NCI-H69 (cell line): ENCODE measurements at regions not wholly inside any gene's neighbourhood (a gene's known extent, or its start where the extent isn't known, plus 50 kb on each side); places are given as distances from the start of the nearest gene placed in this dataset.
"Not testable (repeated sequence)": the region's sequence is repeated elsewhere in the genome, so short reads cannot be mapped to it uniquely, and the experiment has no call there.

ENCODE experiments used
- DNase-seq: peaks from one replicate; lab custom pipeline; 2025; lab: John Stamatoyannopoulos, UW

GRCh38 chr22:48425641-48426040, 1402.0 kb downstream of the BRD1 start:
- no peak for DNase-seq

GRCh38 chr22:48425091-48425506, 1402.6 kb downstream of the BRD1 start:
- no peak for DNase-seq

- no peak for DNase-seq
Observed at GRCh38 chr22:48424661-48425060, 1403.0 kb downstream of the BRD1 start.

- DNase-seq: no peak
Observed at GRCh38 chr22:48424201-48424627, 1403.5 kb downstream of the BRD1 start.

GRCh38 chr22:48423481-48423911, 1404.2 kb downstream of the BRD1 start:
- peak; percentile 5 for DNase-seq

- no peak for DNase-seq
Observed at GRCh38 chr22:48422900-48423480, 1404.7 kb downstream of the BRD1 start.

GRCh38 chr22:48418831-48419230, 1408.8 kb downstream of the BRD1 start:
- DNase-seq: no peak

- no peak for DNase-seq
Observed at GRCh38 chr22:48417225-48418070, 1410.2 kb downstream of the BRD1 start.

GRCh38 chr22:48416396-48417224, 1411.1 kb downstream of the BRD1 start:
- no peak for DNase-seq

- no peak for DNase-seq
Observed at GRCh38 chr22:48415520-48415919, 1412.2 kb downstream of the BRD1 start.

- DNase-seq: no peak
Observed at GRCh38 chr22:48414651-48415050, 1413.0 kb downstream of the BRD1 start.

- not testable (repeated sequence) for DNase-seq
Observed at GRCh38 chr22:48412931-48413330, 1414.7 kb downstream of the BRD1 start.

GRCh38 chr22:48410536-48410935, 1417.1 kb downstream of the BRD1 start:
- no peak for DNase-seq

- DNase-seq: no peak
Observed at GRCh38 chr22:48407256-48407955, 1420.3 kb downstream of the BRD1 start.

GRCh38 chr22:48406161-48406560, 1421.5 kb downstream of the BRD1 start:
- no peak for DNase-seq

GRCh38 chr22:48405741-48406140, 1421.9 kb downstream of the BRD1 start:
- no peak for DNase-seq

GRCh38 chr22:48404801-48405447, 1422.7 kb downstream of the BRD1 start:
- no peak for DNase-seq

- DNase-seq: no peak
Observed at GRCh38 chr22:48403521-48404403, 1423.9 kb downstream of the BRD1 start.

- DNase-seq: no peak
Observed at GRCh38 chr22:48402591-48403031, 1425.1 kb downstream of the BRD1 start.

- DNase-seq: not testable (repeated sequence)
Observed at GRCh38 chr22:48401523-48401922, 1426.2 kb downstream of the BRD1 start.
